Activated CD4-positive, alpha-beta T cell treated with anti-CD3 and anti-CD28 coated beads, Interleukin-2, amount 10 ng/mL, durations not matched to agents 24 days and 14 days (primary cell): ENCODE measurements at regions not wholly inside any gene's neighbourhood (a gene's known extent, or its start where the extent isn't known, plus 50 kb on each side); places are given as distances from the start of the nearest gene placed in this dataset.

Source experiments
- DNase-seq: peaks from one replicate; pipeline ENCODE4 v3.0.0; 2022
- H3K27ac Mint-ChIP-seq: one replicate; pipeline ENCODE4 v1.8.0; 2022; ENCODE audit warnings: mild to moderate bottlenecking, mixed read lengths
- H3K27me3 Mint-ChIP-seq: one replicate; pipeline ENCODE4 v1.8.0; 2022; ENCODE audit warnings: mixed read lengths
- H3K36me3 Mint-ChIP-seq: one replicate; pipeline ENCODE4 v1.8.0; 2022; ENCODE audit warnings: low read depth, mild to moderate bottlenecking, mixed read lengths
- H3K4me1 Mint-ChIP-seq: one replicate; pipeline ENCODE4 v1.8.0; 2021; ENCODE audit warnings: mixed read lengths
- H3K4me3 Mint-ChIP-seq: one replicate; pipeline ENCODE4 v1.8.0; 2022; ENCODE audit warnings: mild to moderate bottlenecking, moderate library complexity, mixed read lengths
- H3K9me3 Mint-ChIP-seq: one replicate; pipeline ENCODE4 v1.8.0; 2021; ENCODE audit warnings: mixed read lengths
- intact Hi-C: fragments of 100-400 bp; cut with micrococcal nuclease; formaldehyde crosslinking; loops from one replicate; pipeline ENCODE4 v1.15.1; 2023

DNA sequence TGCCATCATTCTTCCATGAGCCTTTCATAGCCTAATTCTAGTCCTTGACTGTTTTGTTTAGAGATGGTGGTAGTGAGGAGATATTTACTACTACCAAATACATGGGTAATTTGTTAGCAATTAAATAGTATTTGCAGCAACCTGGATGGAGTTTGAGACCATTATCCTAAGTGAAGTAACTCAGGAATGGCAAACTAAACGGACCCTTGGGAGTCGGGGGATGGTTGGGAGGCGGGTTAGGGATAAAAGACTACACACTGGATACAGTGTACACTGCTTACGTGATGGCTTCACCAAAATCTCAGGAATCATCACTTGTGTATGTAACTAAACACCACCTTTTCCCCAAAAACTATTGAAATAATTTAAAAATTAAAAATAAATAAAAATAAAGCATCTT is 809.2 kb upstream of the ZNF608 start:
- no peak overlapping the region for H3K27ac Mint-ChIP-seq
- H3K4me1 Mint-ChIP-seq: no peaks in the 10 kb centered on the region
- H3K9me3 Mint-ChIP-seq: peaks cover 4% of the 10 kb centered on the region
- intact Hi-C loops: no loop called here
- H3K27me3 Mint-ChIP-seq: no peaks in the 10 kb centered on the region
- H3K4me3 Mint-ChIP-seq: no peak overlapping the region
- no peak for DNase-seq
- H3K36me3 Mint-ChIP-seq: no peaks in the 10 kb centered on the region

DNA sequence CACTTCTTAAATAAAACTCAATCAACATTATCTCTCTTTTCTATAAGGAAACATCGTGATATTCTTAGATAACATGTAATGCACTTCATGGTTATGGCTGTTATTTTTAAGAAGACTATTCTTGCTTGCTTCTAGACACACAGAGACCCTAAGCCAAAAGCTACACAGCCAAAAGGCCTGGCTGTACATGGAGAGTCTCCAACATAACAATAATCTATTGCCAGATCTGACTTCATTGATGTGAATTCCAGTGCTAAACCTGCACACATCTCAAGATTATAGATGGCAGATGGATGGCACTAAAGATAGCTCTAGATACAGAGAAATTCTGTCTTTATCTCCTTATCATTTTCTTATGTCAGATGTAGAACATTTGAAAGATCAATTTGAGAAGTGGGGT is 811.6 kb upstream of the ZNF608 start:
- H3K4me3 Mint-ChIP-seq: no peak overlapping the region
- H3K27ac Mint-ChIP-seq: no peak overlapping the region

GRCh38 chr5:125558466-125558865 is 812.0 kb upstream of the ZNF608 start:
- intact Hi-C loops: no loop called here

More for the DNA sequence above, 811.6 kb upstream of the ZNF608 start:
- no peaks in the 10 kb centered on the region for H3K27me3 Mint-ChIP-seq
- H3K36me3 Mint-ChIP-seq: no peaks in the 10 kb centered on the region
- peaks cover under 1% of the 10 kb centered on the region for H3K9me3 Mint-ChIP-seq
- intact Hi-C loops: no loop called here
- H3K4me1 Mint-ChIP-seq: no peaks in the 10 kb centered on the region
- no peak for DNase-seq

DNA sequence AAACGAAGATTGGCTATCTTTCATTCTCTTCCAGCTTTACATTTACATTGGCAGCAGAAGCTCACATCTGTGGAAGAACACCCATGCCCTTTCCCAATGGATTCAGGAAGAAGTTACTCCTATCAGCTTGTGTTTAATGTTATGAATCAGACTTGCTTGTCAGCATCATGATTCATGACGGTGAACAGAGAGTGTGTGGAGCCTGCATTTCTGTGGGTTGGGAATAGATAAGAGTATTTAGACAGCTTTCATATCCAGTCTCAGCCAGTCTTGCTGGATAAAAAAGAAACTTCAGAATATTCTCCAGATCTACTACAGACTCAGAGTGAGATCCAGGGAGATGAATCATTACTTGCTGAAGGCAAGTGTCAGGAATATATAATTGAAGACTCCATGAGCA is 812.9 kb upstream of the ZNF608 start:
- Mint-ChIP-seq H3K36me3 (no peaks in the 10 kb centered on the region), H3K4me3 (no peak overlapping the region), H3K27me3 (no peaks in the 10 kb centered on the region), H3K27ac (no peak overlapping the region), H3K9me3 (peaks cover 2% of the 10 kb centered on the region), H3K4me1 (no peaks in the 10 kb centered on the region)
- DNase-seq: no peak
- intact Hi-C loops: no loop called here

More at GRCh38 chr5:125558466-125558865, 812.0 kb upstream of the ZNF608 start:
- no peak overlapping the region for H3K4me3 Mint-ChIP-seq
- no peaks in the 10 kb centered on the region for H3K27me3 Mint-ChIP-seq
- no peak overlapping the region for H3K27ac Mint-ChIP-seq
- no peaks in the 10 kb centered on the region for H3K36me3 Mint-ChIP-seq
- H3K4me1 Mint-ChIP-seq: no peaks in the 10 kb centered on the region
- no peaks in the 10 kb centered on the region for H3K9me3 Mint-ChIP-seq
- no peak for DNase-seq

DNA sequence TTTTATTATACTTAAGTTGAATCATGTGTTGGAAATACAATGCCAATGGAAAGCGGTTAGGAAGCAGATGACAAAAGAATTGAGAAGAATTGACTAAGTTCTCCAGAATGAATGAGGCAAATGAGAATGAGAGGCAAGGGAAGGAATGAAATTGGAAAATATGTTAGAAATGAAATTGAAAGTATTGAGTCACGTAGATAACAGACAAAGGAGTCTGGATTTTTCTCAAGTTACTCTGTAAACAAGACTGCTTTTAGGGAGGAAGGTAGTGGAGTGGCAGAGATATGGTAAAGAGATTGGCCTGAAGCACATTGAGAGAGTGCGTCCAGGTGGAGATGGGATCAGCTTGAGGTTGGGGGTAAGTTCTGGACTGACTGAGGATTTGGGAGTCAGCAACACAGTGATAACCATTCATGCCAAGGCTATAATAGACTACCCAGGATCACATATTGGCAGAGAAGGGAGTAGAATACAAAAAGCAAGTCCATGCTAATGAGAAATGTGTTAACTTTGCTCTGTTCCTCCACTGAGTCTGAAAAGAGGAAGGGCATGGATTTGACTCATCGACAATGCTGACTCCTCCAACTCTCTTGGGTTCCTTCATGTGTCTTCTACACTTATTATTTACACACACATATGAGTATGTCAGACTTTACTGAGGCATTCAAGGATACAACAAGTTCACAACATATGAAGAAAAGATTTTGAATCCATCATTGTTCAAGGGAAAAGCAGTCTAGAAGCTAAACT is 814.2 kb upstream of the ZNF608 start:
- Mint-ChIP-seq H3K36me3 (no peaks in the 10 kb centered on the region), H3K4me3 (no peak overlapping the region)
- DNase-seq: no peak

DNA sequence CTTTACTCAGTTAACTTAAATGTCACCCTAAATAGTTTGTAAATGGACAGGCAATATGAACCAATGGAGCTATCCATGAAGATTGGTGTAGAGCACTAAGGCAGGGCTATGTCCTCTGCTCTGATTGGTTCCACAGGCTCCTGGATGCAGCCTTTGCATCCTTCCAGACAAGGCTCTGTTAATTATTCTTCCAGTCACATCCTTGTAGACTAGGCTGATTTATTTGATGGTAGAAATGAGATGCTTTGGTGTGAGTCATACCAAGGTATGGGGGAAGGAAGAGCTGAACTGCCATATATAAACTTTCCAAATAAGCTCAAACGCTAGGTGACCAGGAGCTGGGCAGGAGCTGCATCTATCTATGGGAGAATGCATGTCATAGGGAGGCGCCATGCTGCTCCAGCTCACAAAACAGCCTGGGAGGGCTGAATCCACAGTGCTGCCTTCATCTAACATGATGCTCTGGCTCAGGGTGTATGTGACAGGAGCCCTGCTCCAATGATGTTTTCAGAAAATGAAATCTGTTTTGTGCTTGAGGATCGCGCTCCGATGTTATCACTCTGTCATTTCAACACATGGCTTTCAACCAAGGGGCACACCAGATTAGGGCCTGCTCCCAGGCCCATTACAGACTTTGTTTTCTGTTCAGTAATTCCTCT is 818.0 kb upstream of the ZNF608 start:
- DNase-seq: no peak
- intact Hi-C loops: no loop called here
- H3K4me3 Mint-ChIP-seq: no peak overlapping the region
- H3K27me3 Mint-ChIP-seq: no peaks in the 10 kb centered on the region
- peaks cover 9% of the 10 kb centered on the region for H3K9me3 Mint-ChIP-seq
- no peaks in the 10 kb centered on the region for H3K4me1 Mint-ChIP-seq
- H3K27ac Mint-ChIP-seq: no peak overlapping the region
- no peaks in the 10 kb centered on the region for H3K36me3 Mint-ChIP-seq

More for the DNA sequence above, 814.2 kb upstream of the ZNF608 start:
- Mint-ChIP-seq H3K27me3 (no peaks in the 10 kb centered on the region), H3K9me3 (peaks cover 6% of the 10 kb centered on the region), H3K27ac (no peak overlapping the region), H3K4me1 (no peaks in the 10 kb centered on the region)
- intact Hi-C loops: no loop called here

DNA sequence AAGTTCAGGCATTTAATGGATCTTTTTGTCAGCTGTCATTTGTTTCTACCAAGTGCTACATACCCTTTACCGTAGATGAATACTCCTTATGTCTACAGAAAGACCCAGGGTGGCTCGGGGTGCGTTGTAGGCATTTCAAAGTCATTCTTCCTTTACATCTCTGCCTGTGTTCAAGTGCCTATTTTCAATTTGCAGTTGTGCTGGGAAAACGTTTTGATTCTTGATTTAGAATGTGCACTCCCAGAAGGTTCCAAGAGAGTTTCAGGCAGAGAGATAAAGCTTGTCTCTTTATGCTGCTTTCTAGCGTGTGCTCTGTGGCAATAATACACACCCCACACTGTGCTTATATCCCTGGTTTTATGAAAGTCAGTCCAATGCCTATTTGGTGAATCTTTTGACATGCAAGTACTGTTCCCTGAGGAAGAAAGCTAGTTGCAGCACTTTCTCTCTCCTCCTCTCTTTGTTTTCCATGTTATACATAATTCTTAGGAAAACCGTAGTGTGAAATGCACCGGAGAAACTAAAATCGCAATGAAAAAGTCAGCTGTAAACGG is 828.1 kb upstream of the ZNF608 start:
- Mint-ChIP-seq H3K4me1 (no peaks in the 10 kb centered on the region), H3K27ac (no peak overlapping the region), H3K27me3 (no peaks in the 10 kb centered on the region), H3K9me3 (peaks cover 6% of the 10 kb centered on the region), H3K4me3 (no peak overlapping the region), H3K36me3 (no peaks in the 10 kb centered on the region)
- intact Hi-C loops: no loop called here
- DNase-seq: no peak

DNA sequence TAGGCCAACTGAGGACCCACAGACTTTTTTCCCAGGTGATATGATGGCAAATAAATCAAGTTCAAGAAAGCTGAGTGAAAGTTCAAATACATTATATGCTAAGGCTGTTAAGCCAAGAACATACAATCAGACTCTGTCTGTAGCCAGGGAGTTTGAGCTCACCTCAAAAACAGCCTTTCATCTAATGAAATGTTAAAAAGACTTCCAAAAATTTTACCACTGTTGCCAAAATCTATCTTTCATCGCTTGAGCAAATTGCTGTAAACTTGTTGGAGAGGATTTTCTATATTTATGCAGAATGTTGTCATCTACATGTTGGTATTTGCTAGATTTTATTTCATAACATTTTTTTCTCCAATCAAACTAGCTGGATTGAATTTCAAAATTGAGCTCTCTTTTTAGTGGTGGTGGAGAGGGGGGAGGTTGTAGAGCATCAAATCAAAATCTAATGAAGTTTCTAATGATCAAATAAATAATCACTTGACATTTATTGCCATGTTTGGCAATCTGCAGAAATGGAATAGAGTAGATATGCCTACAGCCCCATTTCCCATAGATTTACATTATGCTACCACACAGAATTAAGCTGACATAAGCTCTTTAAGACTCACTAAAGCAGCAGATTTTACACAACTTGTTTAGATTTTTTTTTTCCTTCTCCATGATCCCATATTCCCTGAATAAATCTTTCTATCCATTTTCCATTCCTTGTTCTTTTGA is 828.9 kb upstream of the ZNF608 start:
- H3K4me1 Mint-ChIP-seq: no peaks in the 10 kb centered on the region
- peaks cover 6% of the 10 kb centered on the region for H3K9me3 Mint-ChIP-seq
- intact Hi-C loops: no loop called here
- no peak overlapping the region for H3K4me3 Mint-ChIP-seq
- no peak overlapping the region for H3K27ac Mint-ChIP-seq
- no peak for DNase-seq
- H3K36me3 Mint-ChIP-seq: no peaks in the 10 kb centered on the region
- H3K27me3 Mint-ChIP-seq: no peaks in the 10 kb centered on the region

GRCh38 chr5:125575891-125576505 is 829.6 kb upstream of the ZNF608 start:
- intact Hi-C loops: no loop called here
- Mint-ChIP-seq H3K9me3 (peaks cover 4% of the 10 kb centered on the region), H3K36me3 (no peaks in the 10 kb centered on the region), H3K4me3 (no peak overlapping the region), H3K27me3 (no peaks in the 10 kb centered on the region), H3K27ac (no peak overlapping the region), H3K4me1 (no peaks in the 10 kb centered on the region)
- no peak for DNase-seq

GRCh38 chr5:125576822-125577221 is 830.4 kb upstream of the ZNF608 start:
- H3K9me3 Mint-ChIP-seq: peaks cover 4% of the 10 kb centered on the region
- DNase-seq: no peak
- no peak overlapping the region for H3K4me3 Mint-ChIP-seq
- no peak overlapping the region for H3K27ac Mint-ChIP-seq
- H3K27me3 Mint-ChIP-seq: no peaks in the 10 kb centered on the region
- intact Hi-C loops: no loop called here
- H3K36me3 Mint-ChIP-seq: no peaks in the 10 kb centered on the region
- H3K4me1 Mint-ChIP-seq: no peaks in the 10 kb centered on the region

DNA sequence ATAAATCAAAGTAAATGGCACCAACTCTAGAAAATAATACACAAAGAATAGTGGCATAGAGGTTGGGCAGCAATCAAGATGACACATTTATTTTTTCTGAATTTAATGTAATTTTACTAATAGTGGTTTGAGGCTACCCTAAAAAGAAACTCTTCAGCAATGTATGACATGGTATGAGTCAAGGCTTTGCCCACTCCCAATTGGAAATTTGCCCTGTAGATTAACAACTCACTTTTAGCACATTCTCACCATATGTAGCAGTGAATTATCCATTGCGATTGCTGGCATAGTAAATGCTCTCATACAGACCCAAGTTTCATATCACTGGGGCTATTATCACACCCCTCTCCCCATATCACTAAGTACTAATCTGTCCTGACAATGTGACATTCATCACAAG is 832.1 kb upstream of the ZNF608 start:
- Mint-ChIP-seq H3K4me3 (no peak overlapping the region), H3K36me3 (no peaks in the 10 kb centered on the region)
- intact Hi-C loops: no loop called here

DNA sequence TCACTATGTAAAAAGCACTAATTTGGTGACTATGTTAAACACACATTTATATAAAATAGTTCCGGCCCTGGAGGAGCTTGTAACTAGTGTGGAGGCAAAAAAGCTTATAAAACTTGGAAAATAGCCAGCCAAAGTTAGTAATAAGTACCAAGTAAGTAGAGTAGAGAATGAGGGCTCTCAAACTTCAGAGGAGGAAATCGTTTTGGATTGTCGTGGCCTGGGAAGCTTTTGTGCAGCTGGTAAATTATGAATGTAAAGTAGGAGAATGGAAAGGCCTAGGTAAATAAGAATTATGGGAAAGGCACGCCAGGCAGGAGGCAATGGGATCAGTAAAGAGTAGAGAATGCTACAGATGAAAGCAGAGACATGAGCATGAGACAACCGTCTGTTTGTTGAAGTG is 832.7 kb upstream of the ZNF608 start:
- Mint-ChIP-seq H3K36me3 (no peaks in the 10 kb centered on the region), H3K9me3 (no peaks in the 10 kb centered on the region), H3K27ac (no peak overlapping the region), H3K4me3 (no peak overlapping the region), H3K27me3 (no peaks in the 10 kb centered on the region), H3K4me1 (no peaks in the 10 kb centered on the region)
- no peak for DNase-seq
- intact Hi-C loops: no loop called here

More for the DNA sequence above, 832.1 kb upstream of the ZNF608 start:
- no peak for DNase-seq
- Mint-ChIP-seq H3K27ac (no peak overlapping the region), H3K9me3 (peaks cover 2% of the 10 kb centered on the region), H3K27me3 (no peaks in the 10 kb centered on the region), H3K4me1 (no peaks in the 10 kb centered on the region)

- no peak overlapping the region for H3K4me3 Mint-ChIP-seq
These were observed 834.9 kb upstream of the ZNF608 start for GRCh38 chr5:125581311-125581710.

DNA sequence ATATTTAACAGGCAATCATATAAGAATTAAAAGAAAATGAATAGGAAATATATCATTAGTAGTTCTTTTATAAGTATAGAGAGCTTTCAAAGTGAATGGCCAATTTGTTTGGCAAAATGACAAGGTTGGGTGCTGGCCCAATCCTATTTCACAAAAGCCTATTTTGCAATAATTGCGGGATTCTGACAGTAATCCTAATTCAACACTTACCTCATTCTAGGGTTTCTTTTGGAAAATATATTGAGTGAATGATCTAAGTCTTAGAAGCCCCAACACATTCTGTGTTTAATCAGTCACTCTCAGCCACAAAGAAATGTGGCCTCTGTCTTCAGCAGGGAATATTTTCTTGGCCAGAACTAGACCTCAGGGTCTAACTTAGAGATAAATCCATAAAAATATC is 835.9 kb upstream of the ZNF608 start:
- DNase-seq: no peak
- Mint-ChIP-seq H3K27me3 (no peaks in the 10 kb centered on the region), H3K4me3 (no peak overlapping the region), H3K27ac (no peak overlapping the region), H3K9me3 (no peaks in the 10 kb centered on the region), H3K36me3 (no peaks in the 10 kb centered on the region), H3K4me1 (no peaks in the 10 kb centered on the region)
- intact Hi-C loops: no loop called here

More at GRCh38 chr5:125581311-125581710, 834.9 kb upstream of the ZNF608 start:
- intact Hi-C loops: no loop called here
- no peak for DNase-seq
- Mint-ChIP-seq H3K36me3 (no peaks in the 10 kb centered on the region), H3K27ac (no peak overlapping the region), H3K9me3 (no peaks in the 10 kb centered on the region), H3K4me1 (no peaks in the 10 kb centered on the region), H3K27me3 (no peaks in the 10 kb centered on the region)
